Right lobe of liver (tissue), 4 donors: ENCODE measurements at regions not wholly inside any gene's neighbourhood (a gene's known extent, or its start where the extent isn't known, plus 50 kb on each side); places are given as distances from the start of the nearest gene placed in this dataset.

Experiments used
- POLR2A ChIP-seq: fragments of 450-650 bp; IDR thresholded peaks from one replicate; pipeline ENCODE4 v1.6.1; 2017; ENCODE audit warnings: antibody characterized with exemption, mild to moderate bottlenecking
- TF ChIP-seq, protein P1 (sequence below), 4 donors: fragments of 200-600 bp in 3 of 4; fragments of 450-650 bp in 1 of 4; IDR thresholded peaks; one replicate each; pipeline versions ENCODE4 v1.5.1 to v1.8.0; 2016 to 2022; ENCODE audit warnings: antibody characterized with exemption in 4 of 4, mild to moderate bottlenecking in 2 of 4
- donor health status: DM: no; HTN: no; CAD: no.
- donor health status: DM: no; HTN: no; CAD: no.
- donor health status: DM: no; HTN: yes; CAD: no.

- no peak for TF ChIP-seq POLR2A
- TF ChIP-seq, protein P1, sequence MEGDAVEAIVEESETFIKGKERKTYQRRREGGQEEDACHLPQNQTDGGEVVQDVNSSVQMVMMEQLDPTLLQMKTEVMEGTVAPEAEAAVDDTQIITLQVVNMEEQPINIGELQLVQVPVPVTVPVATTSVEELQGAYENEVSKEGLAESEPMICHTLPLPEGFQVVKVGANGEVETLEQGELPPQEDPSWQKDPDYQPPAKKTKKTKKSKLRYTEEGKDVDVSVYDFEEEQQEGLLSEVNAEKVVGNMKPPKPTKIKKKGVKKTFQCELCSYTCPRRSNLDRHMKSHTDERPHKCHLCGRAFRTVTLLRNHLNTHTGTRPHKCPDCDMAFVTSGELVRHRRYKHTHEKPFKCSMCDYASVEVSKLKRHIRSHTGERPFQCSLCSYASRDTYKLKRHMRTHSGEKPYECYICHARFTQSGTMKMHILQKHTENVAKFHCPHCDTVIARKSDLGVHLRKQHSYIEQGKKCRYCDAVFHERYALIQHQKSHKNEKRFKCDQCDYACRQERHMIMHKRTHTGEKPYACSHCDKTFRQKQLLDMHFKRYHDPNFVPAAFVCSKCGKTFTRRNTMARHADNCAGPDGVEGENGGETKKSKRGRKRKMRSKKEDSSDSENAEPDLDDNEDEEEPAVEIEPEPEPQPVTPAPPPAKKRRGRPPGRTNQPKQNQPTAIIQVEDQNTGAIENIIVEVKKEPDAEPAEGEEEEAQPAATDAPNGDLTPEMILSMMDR (IDR thresholded peaks at IDR 0.05) = no peak
Observed at GRCh38 chr9:82574911-82575310, 488.0 kb downstream of the RASEF start.
